Urinary bladder (tissue), 3 donors: ENCODE measurements at regions not wholly inside any gene's neighbourhood (a gene's known extent, or its start where the extent isn't known, plus 50 kb on each side); places are given as distances from the start of the nearest gene placed in this dataset.

Source experiments
- DNase-seq: peaks from one replicate; pipeline ENCODE4 v3.0.0-alpha.2; 2015; ENCODE audit errors: extremely low spot score
- H3K27ac ChIP-seq: one replicate; pipeline ENCODE4 v1.5.1; 2013; ENCODE audit warnings: low read depth, mild to moderate bottlenecking, moderate library complexity
- H3K36me3 ChIP-seq: one replicate; pipeline ENCODE4 v1.6.1; 2013; ENCODE audit warnings: mild to moderate bottlenecking, moderate library complexity; ENCODE audit not compliant: insufficient read depth
- H3K4me1 ChIP-seq: one replicate; pipeline ENCODE4 v1.6.1; 2013; ENCODE audit warnings: mild to moderate bottlenecking, moderate library complexity; ENCODE audit not compliant: insufficient read depth
- H3K4me3 ChIP-seq: one replicate; pipeline ENCODE4 v1.5.1; 2013; ENCODE audit warnings: low read depth, low read length
- WGBS: extraction: QIAGEN DNeasy Blood & Tissue Kit; methylation state at CpG from one replicate; pipeline ENCODE4 v1.1.7; 2013; 5-methylcytosine and 5-hydroxymethylcytosine counted together
- donor health status: healthy with polysubstance abuse.
- donor health status: healthy.

- 97% methylated on average over 11 of the region's 11 CpGs for WGBS
- H3K27ac ChIP-seq: no peak overlapping the region
- DNase-seq: no peak
- no peaks in the 10 kb centered on the region for H3K36me3 ChIP-seq
- H3K4me3 ChIP-seq: no peak overlapping the region
- H3K4me1 ChIP-seq: no peaks in the 10 kb centered on the region
Measured at GRCh38 chr5:116841734-116842133, 267.1 kb upstream of the SEMA6A start.

- Histone ChIP-seq H3K36me3 (no peaks in the 10 kb centered on the region), H3K27ac (no peak overlapping the region), H3K4me3 (no peak overlapping the region), H3K4me1 (no peaks in the 10 kb centered on the region)
- 37% methylated on average over 2 of the region's 2 CpGs for WGBS
- no peak for DNase-seq
Measured at GRCh38 chr5:116838011-116838536, 263.5 kb upstream of the SEMA6A start.

GRCh38 chr5:116834796-116835515 is 260.3 kb upstream of the SEMA6A start:
- no peak overlapping the region for H3K4me3 ChIP-seq
- no peaks in the 10 kb centered on the region for H3K4me1 ChIP-seq
- 53% methylated on average over 2 of the region's 2 CpGs for WGBS
- DNase-seq: no peak
- no peaks in the 10 kb centered on the region for H3K36me3 ChIP-seq
- no peak overlapping the region for H3K27ac ChIP-seq

GRCh38 chr5:116830079-116830478 is 255.5 kb upstream of the SEMA6A start:
- no peaks in the 10 kb centered on the region for H3K36me3 ChIP-seq
- no peak for DNase-seq
- H3K4me1 ChIP-seq: no peaks in the 10 kb centered on the region
- H3K27ac ChIP-seq: no peak overlapping the region
- WGBS: 95% methylated on average over 4 of the region's 4 CpGs
- no peak overlapping the region for H3K4me3 ChIP-seq

- no peak overlapping the region for H3K4me3 ChIP-seq
- H3K36me3 ChIP-seq: no peaks in the 10 kb centered on the region
- no peaks in the 10 kb centered on the region for H3K4me1 ChIP-seq
- DNase-seq: no peak
- H3K27ac ChIP-seq: no peak overlapping the region
Measured at GRCh38 chr5:116827078-116827477, 252.5 kb upstream of the SEMA6A start.

- Histone ChIP-seq H3K27ac (no peak overlapping the region), H3K36me3 (no peaks in the 10 kb centered on the region), H3K4me3 (no peak overlapping the region), H3K4me1 (no peaks in the 10 kb centered on the region)
- DNase-seq: no peak
- WGBS: 95% methylated on average over 1 of the region's 1 CpG
Measured at GRCh38 chr5:116825486-116825885, 250.9 kb upstream of the SEMA6A start.

GRCh38 chr5:116824751-116825438 is 250.3 kb upstream of the SEMA6A start:
- no peak for DNase-seq
- H3K4me1 ChIP-seq: no peaks in the 10 kb centered on the region
- H3K36me3 ChIP-seq: no peaks in the 10 kb centered on the region
- WGBS: 75% methylated on average over 3 of the region's 3 CpGs
- no peak overlapping the region for H3K4me3 ChIP-seq
- H3K27ac ChIP-seq: no peak overlapping the region

- Histone ChIP-seq H3K4me3 (no peak overlapping the region), H3K36me3 (no peaks in the 10 kb centered on the region), H3K27ac (no peak overlapping the region), H3K4me1 (no peaks in the 10 kb centered on the region)
- 91% methylated on average over 10 of the region's 10 CpGs for WGBS
- no peak for DNase-seq
Measured at GRCh38 chr5:116814626-116815385, 240.2 kb upstream of the SEMA6A start.

GRCh38 chr5:116813906-116814305 is 239.3 kb upstream of the SEMA6A start:
- Histone ChIP-seq H3K4me3 (no peak overlapping the region), H3K27ac (no peak overlapping the region), H3K4me1 (no peaks in the 10 kb centered on the region), H3K36me3 (no peaks in the 10 kb centered on the region)
- WGBS: 69% methylated on average over 2 of the region's 2 CpGs
- DNase-seq: no peak

GRCh38 chr5:116813356-116813755 is 238.7 kb upstream of the SEMA6A start:
- no peak overlapping the region for H3K27ac ChIP-seq
- no peak for DNase-seq
- H3K36me3 ChIP-seq: no peaks in the 10 kb centered on the region
- no peaks in the 10 kb centered on the region for H3K4me1 ChIP-seq
- WGBS: 91% methylated on average over 2 of the region's 2 CpGs
- H3K4me3 ChIP-seq: no peak overlapping the region

- 76% methylated on average over 2 of the region's 2 CpGs for WGBS
Measured at GRCh38 chr5:116810951-116811350, 236.3 kb upstream of the SEMA6A start.

GRCh38 chr5:116806836-116807235 is 232.2 kb upstream of the SEMA6A start:
- Histone ChIP-seq H3K4me3 (no peak overlapping the region), H3K4me1 (no peaks in the 10 kb centered on the region), H3K36me3 (no peaks in the 10 kb centered on the region), H3K27ac (no peak overlapping the region)
- DNase-seq: no peak
- WGBS: 61% methylated on average over 3 of the region's 3 CpGs

More at GRCh38 chr5:116810951-116811350, 236.3 kb upstream of the SEMA6A start:
- no peaks in the 10 kb centered on the region for H3K36me3 ChIP-seq
- DNase-seq: no peak
- H3K27ac ChIP-seq: no peak overlapping the region
- no peak overlapping the region for H3K4me3 ChIP-seq
- H3K4me1 ChIP-seq: no peaks in the 10 kb centered on the region

- Histone ChIP-seq H3K4me1 (no peaks in the 10 kb centered on the region), H3K36me3 (no peaks in the 10 kb centered on the region), H3K27ac (no peak overlapping the region), H3K4me3 (no peak overlapping the region)
- no peak for DNase-seq
- 92% methylated on average over 3 of the region's 3 CpGs for WGBS
Measured at GRCh38 chr5:116799401-116799800, 224.8 kb upstream of the SEMA6A start.

GRCh38 chr5:116795189-116795588 is 220.6 kb upstream of the SEMA6A start:
- Histone ChIP-seq H3K4me3 (no peak overlapping the region), H3K27ac (no peak overlapping the region), H3K36me3 (no peaks in the 10 kb centered on the region), H3K4me1 (no peaks in the 10 kb centered on the region)
- 84% methylated on average over 2 of the region's 2 CpGs for WGBS
- DNase-seq: no peak
